Frontal cortex (tissue), 3 donors: ENCODE measurements at regions not wholly inside any gene's neighbourhood (a gene's known extent, or its start where the extent isn't known, plus 50 kb on each side); places are given as distances from the start of the nearest gene placed in this dataset.

Experiments
- DNase-seq, 2 donors: peaks; one replicate each; pipeline ENCODE4 v3.0.0; 2012; ENCODE audit warnings: low spot score in 2 of 2
- FAIRE-seq: peaks from 2 replicates; lab custom pipeline; 2012; peaks lifted over from hg19 to GRCh38; lab: Jason Lieb, UNC
- donor health status: control.
- donor health status: control.
- donor health status: control.

- FAIRE-seq = no peak
- no peak for DNase-seq
Observed at GRCh38 chr16:17724242-17724898, 253.6 kb upstream of the XYLT1 start.

- no peak for FAIRE-seq
Observed at GRCh38 chr16:17723531-17724134, 252.9 kb upstream of the XYLT1 start.

GRCh38 chr16:17718495-17718894 is 247.7 kb upstream of the XYLT1 start:
- FAIRE-seq (no peak), DNase-seq (no peak)

More at GRCh38 chr16:17723531-17724134, 252.9 kb upstream of the XYLT1 start:
- DNase-seq = no peak

GRCh38 chr16:17705847-17706246 is 235.1 kb upstream of the XYLT1 start:
- FAIRE-seq (no peak), DNase-seq (no peak)

- FAIRE-seq (no peak), DNase-seq (no peak)
Observed at GRCh38 chr16:17696616-17697015, 225.9 kb upstream of the XYLT1 start.

DNA sequence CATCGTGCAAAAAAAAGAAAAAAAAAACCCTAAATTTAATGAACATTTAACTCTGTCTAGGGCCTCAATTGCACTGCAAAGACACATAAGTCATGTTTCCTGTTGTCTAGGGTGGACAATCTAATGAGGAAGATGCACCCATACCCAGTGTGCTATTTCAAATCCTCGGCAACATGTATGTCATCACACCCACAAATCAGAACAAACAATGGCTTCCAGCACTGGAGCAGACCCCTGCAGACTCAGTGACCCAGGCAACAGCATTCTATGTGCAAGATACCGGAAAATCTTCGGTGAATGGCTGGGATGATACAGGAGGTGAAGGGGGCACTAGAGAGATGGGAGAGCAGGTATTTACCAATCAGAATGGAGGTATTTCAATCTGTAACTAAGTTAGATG is 221.7 kb upstream of the XYLT1 start:
- DNase-seq = no peak
- no peak for FAIRE-seq

DNA sequence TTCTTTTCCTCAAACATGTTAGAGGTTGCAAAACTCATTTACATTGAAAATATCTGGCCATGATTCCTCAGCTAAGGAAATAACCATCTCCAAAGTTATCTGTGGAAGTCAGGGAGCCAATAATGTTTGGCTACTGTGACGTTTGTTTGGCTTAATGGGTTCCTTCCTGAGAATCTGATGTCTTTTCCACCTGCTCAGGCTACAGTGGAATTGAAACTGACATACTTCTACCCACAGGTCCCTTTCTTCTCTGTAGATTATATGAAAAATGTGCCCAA is 221.1 kb upstream of the XYLT1 start:
- no peak for FAIRE-seq
- DNase-seq = no peak

- FAIRE-seq = no peak
- DNase-seq = no peak
Observed at GRCh38 chr16:17691106-17691898, 220.5 kb upstream of the XYLT1 start.

DNA sequence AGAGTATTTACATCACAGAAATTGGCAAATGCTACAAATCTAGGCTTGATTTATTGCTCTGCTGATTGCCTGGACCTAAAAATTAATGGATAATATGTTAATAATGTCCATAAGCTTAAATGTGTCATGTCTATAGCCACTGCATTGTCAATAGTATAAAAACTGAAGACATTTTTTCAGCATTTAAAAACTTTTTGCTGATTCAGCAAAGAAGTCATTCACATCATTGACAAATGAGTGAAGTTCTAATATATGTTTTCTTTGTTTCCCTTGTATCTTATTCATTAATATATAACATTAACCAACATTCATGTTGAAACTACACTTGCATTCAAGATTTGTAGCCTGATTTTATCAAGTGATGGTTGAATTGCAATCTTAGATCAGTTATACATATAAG is 214.7 kb upstream of the XYLT1 start:
- FAIRE-seq (no peak), DNase-seq (no peak)

- DNase-seq (no peak), FAIRE-seq (no peak)
Observed at GRCh38 chr16:17683281-17683680, 212.5 kb upstream of the XYLT1 start.

- no peak for FAIRE-seq
- no peak for DNase-seq
Observed at GRCh38 chr16:17676171-17676570, 205.4 kb upstream of the XYLT1 start.

DNA sequence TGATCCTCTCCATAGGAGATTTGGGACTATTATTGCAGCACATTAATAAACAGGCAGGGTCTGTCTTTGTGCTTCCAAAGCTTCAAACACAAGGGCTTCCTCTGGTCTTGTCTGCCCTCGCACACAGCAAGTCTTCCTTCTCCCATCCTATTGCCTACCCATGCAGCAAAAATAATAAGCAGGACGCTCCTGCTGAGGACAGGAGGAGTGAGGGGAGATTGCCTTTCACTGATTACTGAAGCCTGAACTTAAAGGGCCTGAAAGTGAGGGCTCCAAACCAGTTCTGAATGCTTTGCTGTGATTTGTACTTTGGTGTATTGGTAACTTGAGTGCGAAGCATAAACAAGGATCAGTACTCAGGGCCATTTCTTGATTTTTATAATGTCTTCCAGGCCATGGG is 197.6 kb upstream of the XYLT1 start:
- DNase-seq (no peak), FAIRE-seq (no peak)

DNA sequence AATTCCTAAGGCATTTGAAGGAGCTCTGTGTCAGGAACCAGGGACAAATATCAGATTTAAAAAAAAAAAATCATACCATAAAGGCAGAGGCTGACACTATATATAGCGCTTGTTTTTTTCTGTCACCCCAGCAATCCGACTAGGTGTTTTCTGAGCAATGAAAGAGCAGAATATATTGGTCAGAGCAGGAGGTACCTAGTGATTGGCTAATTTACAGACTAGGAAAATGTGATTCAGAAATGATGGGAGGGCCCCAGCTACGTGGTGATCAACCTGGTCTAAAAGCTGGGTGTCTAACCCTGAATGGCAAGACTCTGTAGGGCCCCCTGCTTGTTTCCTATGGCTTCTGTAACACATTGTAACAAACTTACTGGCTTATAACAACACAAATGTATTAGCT is 195.5 kb upstream of the XYLT1 start:
- no peak for FAIRE-seq
- no peak for DNase-seq

DNA sequence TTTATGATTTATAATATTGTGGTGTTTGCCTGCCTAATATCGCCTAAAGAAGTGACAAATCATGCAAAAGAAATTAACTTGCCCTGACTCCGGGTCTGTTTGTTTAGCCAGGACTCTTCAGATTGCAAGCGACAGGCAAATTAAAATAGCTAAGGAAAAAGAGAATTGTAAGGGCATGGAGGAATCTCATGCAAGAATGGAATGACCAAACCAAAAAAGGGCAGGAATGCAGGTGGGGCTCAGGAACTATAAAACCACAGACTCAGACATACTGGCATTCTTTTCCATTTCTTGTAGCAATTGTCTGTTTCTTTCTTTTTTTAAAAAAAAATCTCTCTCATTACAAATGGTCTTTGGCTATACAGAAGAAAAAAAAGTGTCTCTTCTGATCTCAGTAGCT is 188.1 kb upstream of the XYLT1 start:
- DNase-seq (no peak), FAIRE-seq (no peak)

DNA sequence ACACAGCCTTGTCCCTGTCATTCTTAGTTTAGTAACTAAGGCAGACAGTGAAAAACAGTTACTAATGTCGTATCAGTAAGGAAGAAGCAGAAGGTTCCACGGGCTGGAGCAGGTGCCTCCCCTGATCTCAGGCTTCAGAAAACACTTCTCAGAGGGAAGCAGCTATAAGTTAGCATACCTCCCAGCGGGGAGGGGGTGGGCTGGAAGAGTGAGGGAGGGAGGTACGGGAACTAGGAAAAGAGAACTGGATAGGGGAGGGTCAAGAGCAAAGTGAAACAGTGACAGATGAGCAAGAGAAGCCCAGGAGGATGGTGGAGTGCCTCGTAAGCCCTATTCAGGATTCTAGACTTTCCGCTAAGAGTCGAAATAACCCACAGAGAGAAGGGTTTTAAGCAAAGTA is 186.3 kb upstream of the XYLT1 start:
- DNase-seq = no peak
- FAIRE-seq = no peak

DNA sequence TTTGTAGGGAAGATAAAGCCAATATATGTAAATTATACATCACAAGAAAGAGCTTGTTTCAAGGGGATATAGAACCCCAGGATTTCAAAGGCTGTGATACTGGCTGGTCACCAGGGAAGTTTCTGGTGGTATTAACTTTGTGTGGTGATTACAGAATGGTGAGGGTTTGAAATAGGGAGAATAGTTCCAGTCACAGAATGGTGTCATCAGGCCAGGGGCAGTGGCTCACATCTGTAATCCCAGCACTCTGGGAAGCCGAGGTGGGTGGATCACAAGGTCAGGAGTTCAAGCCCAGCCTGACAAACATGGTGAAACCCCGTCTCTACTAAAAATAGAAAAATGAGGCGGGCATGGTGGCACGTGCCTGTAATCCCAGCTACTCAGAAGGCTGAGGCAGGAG is 183.8 kb upstream of the XYLT1 start:
- DNase-seq (no peak), FAIRE-seq (no peak)

- no peak for DNase-seq
Observed at GRCh38 chr16:17654142-17654541, 183.4 kb upstream of the XYLT1 start.

GRCh38 chr16:17647879-17648872 is 177.4 kb upstream of the XYLT1 start:
- FAIRE-seq = no peak
- no peak for DNase-seq

More at GRCh38 chr16:17654142-17654541, 183.4 kb upstream of the XYLT1 start:
- no peak for FAIRE-seq

- DNase-seq = no peak
- no peak for FAIRE-seq
Observed at GRCh38 chr16:17643935-17644334, 173.2 kb upstream of the XYLT1 start.

DNA sequence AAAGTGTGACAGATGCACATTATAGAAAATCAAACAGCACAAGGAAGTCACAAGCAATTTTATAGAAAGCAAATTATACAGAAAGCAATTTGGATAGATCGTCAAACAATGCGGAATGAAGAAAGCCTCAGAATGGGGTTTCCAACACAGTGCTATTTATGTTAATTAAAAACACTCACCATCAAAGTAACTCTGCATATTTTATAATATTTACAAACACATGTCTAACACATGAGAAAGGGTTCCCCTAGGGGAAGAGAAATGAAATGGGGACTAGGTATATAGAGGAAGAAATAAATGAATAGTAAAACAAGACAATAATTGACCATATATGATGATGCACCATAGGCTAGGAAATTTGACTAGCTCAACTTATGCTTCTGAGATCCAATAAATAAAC is 171.2 kb upstream of the XYLT1 start:
- DNase-seq (no peak), FAIRE-seq (no peak)
